ENCODE measurements at regions not wholly inside any gene's neighbourhood (a gene's known extent, or its start where the extent isn't known, plus 50 kb on each side); places are given as distances from the start of the nearest gene placed in this dataset.

- Histone ChIP-seq H2BK20ac (ENCODE audit: low read depth, low read length) (no peak overlapping the region), H3K14ac (replicated peaks; ENCODE audit: low read depth, low read length) (no peak overlapping the region), H3K9me1 (ENCODE audit: insufficient read depth, low read length) (no peaks in the 10 kb centered on the region), H3K9me3 (ENCODE audit: control insufficient read depth, insufficient read depth, low read length) (peaks cover 4% of the 10 kb centered on the region), H3K4me3 (ENCODE audit: insufficient read depth, low read depth, low read length) (no peak overlapping the region), H3K79me1 (ENCODE audit: low read depth in 1 of 2, low read length in 2 of 2) (no peaks in the 10 kb centered on the region), H3K27me3 (ENCODE audit: control insufficient read depth, insufficient read depth, low read length) (no peaks in the 10 kb centered on the region), H3K4me2 (ENCODE audit: low read depth, low read length) (no peak overlapping the region), H2BK120ac (ENCODE audit: low read depth, low read length) (no peak overlapping the region), H3K23ac (ENCODE audit: low read depth, low read length) (no peak overlapping the region), H2AK9ac (replicated peaks; ENCODE audit: low read depth, low read length, poor library complexity) (no peak overlapping the region), H3K36me3 (ENCODE audit: control insufficient read depth, insufficient read depth, low read length) (no peaks in the 10 kb centered on the region), H2BK15ac (ENCODE audit: low read depth, low read length) (no peak overlapping the region), H4K91ac (ENCODE audit: insufficient read depth, low read depth, low read length) (no peak overlapping the region), H2AK5ac (ENCODE audit: low read depth, low read length) (no peak overlapping the region), H3K4ac (ENCODE audit: low read depth, low read length) (no peak overlapping the region), H3K18ac (ENCODE audit: low read depth, low read length) (no peak overlapping the region), H2AFZ (replicated peaks; ENCODE audit: low read length, poor library complexity) (no peak overlapping the region), H3K9ac (ENCODE audit: low read depth, low read length) (no peak overlapping the region), H3K56ac (ENCODE audit: extremely low read depth, insufficient read depth, low read length) (no peak overlapping the region), H4K20me1 (ENCODE audit: insufficient read depth, low read length) (no peaks in the 10 kb centered on the region), H4K5ac (ENCODE audit: low read depth, low read length) (no peak overlapping the region), H3K4me1 (ENCODE audit: control insufficient read depth, insufficient read depth, low read length) (no peaks in the 10 kb centered on the region), H3K27ac (ENCODE audit: insufficient read depth, low read length) (no peak overlapping the region), H2BK5ac (ENCODE audit: low read depth, low read length, poor library complexity, severe bottlenecking) (no peak overlapping the region), H4K8ac (ENCODE audit: low read depth in 2 of 2, low read length in 2 of 2) (no peak overlapping the region)
- no peak for ATAC-seq (ENCODE audit: low read depth)
- intact Hi-C loops (cut with micrococcal nuclease): no loop called here
- no TSS peak for BruUV-seq (replicated peaks)
- in situ Hi-C loops (cut with MboI; ENCODE audit: low sequenced_read_pairs): no loop called here
- no peak for DNase-seq
- POLR2A ChIA-PET (ENCODE audit: unreplicated experiment): no interaction called here
- WGBS, 2 experiments (ENCODE audit: extremely low coverage in 2 of 2, insufficient read length in 1 of 2): no CpG with 5 or more reads among the region's 1 CpG
- dilution Hi-C loops (cut with HindIII; ENCODE audit: low sequenced_read_pairs, unreplicated experiment): no loop called here
- TF ChIP-seq CEBPB (IDR thresholded peaks at IDR 0.05; ENCODE audit: low read depth, low read length): no peak
- no peak for TF ChIP-seq RAD21 (IDR thresholded peaks at IDR 0.05; ENCODE audit: low read length)
- no peak for TF ChIP-seq CHD1 (IDR thresholded peaks at IDR 0.05; ENCODE audit: low read depth, low read length)
- no peak for TF ChIP-seq MAFK (IDR thresholded peaks at IDR 0.05; ENCODE audit: low read depth, low read length)
- no peak for TF ChIP-seq RCOR1 (IDR thresholded peaks at IDR 0.05; ENCODE audit: insufficient replicate concordance, low read length)
- TF ChIP-seq BHLHE40 (IDR thresholded peaks at IDR 0.05; ENCODE audit: low read depth, low read length): no peak
- no peak for TF ChIP-seq RFX5 (IDR thresholded peaks at IDR 0.05; ENCODE audit: low read depth, low read length)
- no peak for TF ChIP-seq MAZ (IDR thresholded peaks at IDR 0.05; ENCODE audit: borderline replicate concordance, low read depth, low read length)
- CTCF ChIA-PET: no interaction called here
These were observed 293.4 kb upstream of the CHST9 start for GRCh38 chr18:27478459-27478858.
